Neural progenitor cell (in vitro differentiated cells): ENCODE measurements at regions not wholly inside any gene's neighbourhood (a gene's known extent, or its start where the extent isn't known, plus 50 kb on each side); places are given as distances from the start of the nearest gene placed in this dataset.

Experiments used
- EZH2 ChIP-seq: fragments of 200-600 bp; sonication (generic); IDR thresholded peaks from 2 replicates; pipeline ENCODE4 v1.6.1; 2017; ENCODE audit warnings: antibody characterized with exemption, mild to moderate bottlenecking, moderate library complexity
- EZH2phosphoT487 ChIP-seq: fragments of 200-600 bp; sonication (generic); IDR thresholded peaks from 2 replicates; pipeline ENCODE4 v1.6.1; 2017; ENCODE audit warnings: antibody characterized with exemption
- TF ChIP-seq, protein P1 (sequence below): fragments of 200-600 bp; sonication (generic); IDR thresholded peaks from 2 replicates; pipeline ENCODE4 v1.5.1; 2017; ENCODE audit warnings: antibody characterized with exemption, mild to moderate bottlenecking

DNA sequence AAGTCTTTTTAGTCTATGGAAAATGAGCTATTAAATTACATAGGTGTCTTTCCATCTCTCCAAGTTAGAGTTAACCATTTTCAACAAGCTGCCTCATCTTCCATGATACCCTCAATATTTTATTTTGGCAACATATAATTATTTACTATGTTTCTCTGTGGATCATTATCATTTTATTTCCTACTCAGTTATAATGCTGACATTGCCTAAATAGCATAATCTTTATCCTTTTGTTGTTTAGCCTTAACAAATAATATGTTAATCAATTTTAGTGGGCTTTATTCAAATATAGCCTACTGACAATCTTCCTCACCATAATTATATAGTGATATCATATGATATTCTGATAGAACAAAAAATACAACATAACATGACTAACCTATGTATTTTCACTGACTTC, 1044.8 kb upstream of the FOXG1 start:
- TF ChIP-seq, protein P1, sequence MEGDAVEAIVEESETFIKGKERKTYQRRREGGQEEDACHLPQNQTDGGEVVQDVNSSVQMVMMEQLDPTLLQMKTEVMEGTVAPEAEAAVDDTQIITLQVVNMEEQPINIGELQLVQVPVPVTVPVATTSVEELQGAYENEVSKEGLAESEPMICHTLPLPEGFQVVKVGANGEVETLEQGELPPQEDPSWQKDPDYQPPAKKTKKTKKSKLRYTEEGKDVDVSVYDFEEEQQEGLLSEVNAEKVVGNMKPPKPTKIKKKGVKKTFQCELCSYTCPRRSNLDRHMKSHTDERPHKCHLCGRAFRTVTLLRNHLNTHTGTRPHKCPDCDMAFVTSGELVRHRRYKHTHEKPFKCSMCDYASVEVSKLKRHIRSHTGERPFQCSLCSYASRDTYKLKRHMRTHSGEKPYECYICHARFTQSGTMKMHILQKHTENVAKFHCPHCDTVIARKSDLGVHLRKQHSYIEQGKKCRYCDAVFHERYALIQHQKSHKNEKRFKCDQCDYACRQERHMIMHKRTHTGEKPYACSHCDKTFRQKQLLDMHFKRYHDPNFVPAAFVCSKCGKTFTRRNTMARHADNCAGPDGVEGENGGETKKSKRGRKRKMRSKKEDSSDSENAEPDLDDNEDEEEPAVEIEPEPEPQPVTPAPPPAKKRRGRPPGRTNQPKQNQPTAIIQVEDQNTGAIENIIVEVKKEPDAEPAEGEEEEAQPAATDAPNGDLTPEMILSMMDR: no peak
- TF ChIP-seq EZH2: no peak
- TF ChIP-seq EZH2phosphoT487: no peak
